GM18505 (cell line): ENCODE measurements at regions not wholly inside any gene's neighbourhood (a gene's known extent, or its start where the extent isn't known, plus 50 kb on each side); places are given as distances from the start of the nearest gene placed in this dataset.

Experiments
- ATAC-seq: cut with Tn5 transposase; IDR thresholded peaks from one replicate; pipeline ENCODE4 v1.9.1; 2021; ENCODE audit not compliant: unreplicated experiment
- POLR2A ChIP-seq: IDR thresholded peaks from 4 replicates; pipeline ENCODE4 v1.6.1; 2011; ENCODE audit warnings: borderline replicate concordance; ENCODE audit not compliant: insufficient read depth, insufficient read length; ENCODE audit errors: extremely low read depth

GRCh38 chr12:93323625-93324329, 53.9 kb upstream of the NUDT4 start:
- ATAC-seq: no peak
- TF ChIP-seq POLR2A: no peak

- no peak for TF ChIP-seq POLR2A
- no peak for ATAC-seq
These were observed 51.9 kb upstream of the NUDT4 start for GRCh38 chr12:93325855-93326254.
